Testis (tissue), 2 donors: ENCODE measurements at regions not wholly inside any gene's neighbourhood (a gene's known extent, or its start where the extent isn't known, plus 50 kb on each side); places are given as distances from the start of the nearest gene placed in this dataset.

ENCODE experiments used
- POLR2A ChIP-seq: fragments of 450-650 bp; IDR thresholded peaks from one replicate; pipeline ENCODE4 v1.6.1; 2017; ENCODE audit warnings: antibody characterized with exemption, mild to moderate bottlenecking, moderate library complexity
- TF ChIP-seq, protein P1 (sequence below), 3 experiments: fragments of 450-650 bp in 2 of 3; fragments of 200-600 bp in 1 of 3; sonication (generic) in 1 of 3; IDR thresholded peaks; one replicate each; pipeline ENCODE4 v1.5.1; 2016 to 2019; ENCODE audit warnings: antibody characterized with exemption in 3 of 3, mild to moderate bottlenecking in 2 of 3, moderate library complexity in 1 of 3

GRCh38 chr10:7042419-7043054 is 368.3 kb downstream of the SFMBT2 start:
- TF ChIP-seq, protein P1, sequence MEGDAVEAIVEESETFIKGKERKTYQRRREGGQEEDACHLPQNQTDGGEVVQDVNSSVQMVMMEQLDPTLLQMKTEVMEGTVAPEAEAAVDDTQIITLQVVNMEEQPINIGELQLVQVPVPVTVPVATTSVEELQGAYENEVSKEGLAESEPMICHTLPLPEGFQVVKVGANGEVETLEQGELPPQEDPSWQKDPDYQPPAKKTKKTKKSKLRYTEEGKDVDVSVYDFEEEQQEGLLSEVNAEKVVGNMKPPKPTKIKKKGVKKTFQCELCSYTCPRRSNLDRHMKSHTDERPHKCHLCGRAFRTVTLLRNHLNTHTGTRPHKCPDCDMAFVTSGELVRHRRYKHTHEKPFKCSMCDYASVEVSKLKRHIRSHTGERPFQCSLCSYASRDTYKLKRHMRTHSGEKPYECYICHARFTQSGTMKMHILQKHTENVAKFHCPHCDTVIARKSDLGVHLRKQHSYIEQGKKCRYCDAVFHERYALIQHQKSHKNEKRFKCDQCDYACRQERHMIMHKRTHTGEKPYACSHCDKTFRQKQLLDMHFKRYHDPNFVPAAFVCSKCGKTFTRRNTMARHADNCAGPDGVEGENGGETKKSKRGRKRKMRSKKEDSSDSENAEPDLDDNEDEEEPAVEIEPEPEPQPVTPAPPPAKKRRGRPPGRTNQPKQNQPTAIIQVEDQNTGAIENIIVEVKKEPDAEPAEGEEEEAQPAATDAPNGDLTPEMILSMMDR (IDR thresholded peaks at IDR 0.05) = no peak
- TF ChIP-seq POLR2A = no peak
